NCI-H524 treated with DMSO at 0.1 percent for 48 hours (cell line): ENCODE measurements at regions not wholly inside any gene's neighbourhood (a gene's known extent, or its start where the extent isn't known, plus 50 kb on each side); places are given as distances from the start of the nearest gene placed in this dataset.
"Not testable (repeated sequence)": the region's sequence is repeated elsewhere in the genome, so short reads cannot be mapped to it uniquely, and the experiment has no call there.

ENCODE experiments used
- DNase-seq: peaks from one replicate; lab custom pipeline; 2025; lab: John Stamatoyannopoulos, UW

- DNase-seq = no peak
These were observed 74.0 kb downstream of the MAB21L3 start for GRCh38 chr1:116185161-116185701.

- no peak for DNase-seq
These were observed 78.3 kb downstream of the MAB21L3 start for GRCh38 chr1:116189481-116189880.

GRCh38 chr1:116191294-116191693, 80.1 kb downstream of the MAB21L3 start:
- DNase-seq = no peak

- no peak for DNase-seq
These were observed 82.6 kb downstream of the MAB21L3 start for GRCh38 chr1:116193768-116194167.

GRCh38 chr1:116194568-116194967, 83.4 kb downstream of the MAB21L3 start:
- no peak for DNase-seq

- no peak for DNase-seq
These were observed 84.1 kb downstream of the MAB21L3 start for GRCh38 chr1:116195077-116195868.

- DNase-seq = not testable (repeated sequence)
These were observed 89.1 kb downstream of the MAB21L3 start for GRCh38 chr1:116200343-116200742.

- no peak for DNase-seq
These were observed 90.7 kb downstream of the MAB21L3 start for GRCh38 chr1:116201911-116202310.

- no peak for DNase-seq
These were observed 92.1 kb downstream of the MAB21L3 start for GRCh38 chr1:116203181-116203723.

- peak; percentile 60 for DNase-seq
These were observed 92.7 kb downstream of the MAB21L3 start for GRCh38 chr1:116203920-116204319.

- no peak for DNase-seq
These were observed 94.9 kb downstream of the MAB21L3 start for GRCh38 chr1:116205941-116206679.

GRCh38 chr1:116207126-116207735, 96.0 kb downstream of the MAB21L3 start:
- DNase-seq = no peak

GRCh38 chr1:116208136-116208535, 96.9 kb downstream of the MAB21L3 start:
- no peak for DNase-seq

- DNase-seq = no peak
These were observed 100.1 kb downstream of the MAB21L3 start for GRCh38 chr1:116211294-116211693.

- DNase-seq = no peak
These were observed 107.7 kb downstream of the MAB21L3 start for GRCh38 chr1:116218922-116219321.

- no peak for DNase-seq
These were observed 108.6 kb downstream of the MAB21L3 start for GRCh38 chr1:116219651-116220434.

GRCh38 chr1:116224111-116224510, 112.9 kb downstream of the MAB21L3 start:
- no peak for DNase-seq

- DNase-seq = peak; percentile 81
These were observed 113.4 kb downstream of the MAB21L3 start for GRCh38 chr1:116224561-116224960.

- no peak for DNase-seq
These were observed 114.8 kb downstream of the MAB21L3 start for GRCh38 chr1:116226017-116226416.

GRCh38 chr1:116228511-116228910, 117.3 kb downstream of the MAB21L3 start:
- DNase-seq = no peak

- no peak for DNase-seq
These were observed 119.5 kb downstream of the MAB21L3 start for GRCh38 chr1:116230712-116231111.

GRCh38 chr1:116231752-116232151, 120.6 kb downstream of the MAB21L3 start:
- DNase-seq = no peak
